Stimulated activated CD4-positive, alpha-beta T cell treated with anti-CD3 and anti-CD28 coated beads, Interleukin-4, amount 100 ng/mL, for 48 hours (primary cell): ENCODE measurements at regions not wholly inside any gene's neighbourhood (a gene's known extent, or its start where the extent isn't known, plus 50 kb on each side); places are given as distances from the start of the nearest gene placed in this dataset.
"Not testable (repeated sequence)": the region's sequence is repeated elsewhere in the genome, so short reads cannot be mapped to it uniquely, and the experiment has no call there.

Experiments used
- DNase-seq, 2 donors: peaks; one replicate each; pipeline ENCODE4 v3.0.0-alpha.2; 2020; ENCODE audit warnings: low read depth in 2 of 2

- DNase-seq, result no peak
These were observed 95.9 kb upstream of the PCSK1 start for GRCh38 chr5:96528826-96529474.

- no peak for DNase-seq
These were observed 96.5 kb upstream of the PCSK1 start for GRCh38 chr5:96529559-96529958.

GRCh38 chr5:96530901-96531300 lies 97.9 kb upstream of the PCSK1 start:
- DNase-seq, result no peak

- DNase-seq, result no peak
These were observed 100.3 kb upstream of the PCSK1 start for GRCh38 chr5:96533371-96533770.

GRCh38 chr5:96537386-96537785 lies 104.3 kb upstream of the PCSK1 start:
- DNase-seq, result no peak

- no peak for DNase-seq
These were observed 105.8 kb upstream of the PCSK1 start for GRCh38 chr5:96538808-96539250.

- no peak for DNase-seq
These were observed 113.1 kb upstream of the PCSK1 start for GRCh38 chr5:96546120-96546519.

GRCh38 chr5:96547486-96547885 lies 114.4 kb upstream of the PCSK1 start:
- DNase-seq, result no peak

- DNase-seq, result no peak
These were observed 113.3 kb upstream of the CAST start for GRCh38 chr5:96548905-96549304.

- not testable (repeated sequence) for DNase-seq
These were observed 101.3 kb upstream of the CAST start for GRCh38 chr5:96560857-96561256.

- DNase-seq, result no peak
These were observed 99.6 kb upstream of the CAST start for GRCh38 chr5:96562614-96563013.

GRCh38 chr5:96563816-96564215 lies 98.4 kb upstream of the CAST start:
- DNase-seq, result no peak

GRCh38 chr5:96565582-96566265 lies 96.5 kb upstream of the CAST start:
- DNase-seq, result no peak

GRCh38 chr5:96566833-96567587 lies 95.2 kb upstream of the CAST start:
- no peak for DNase-seq

GRCh38 chr5:96569332-96569731 lies 92.8 kb upstream of the CAST start:
- no peak for DNase-seq

GRCh38 chr5:96569770-96570169 lies 92.4 kb upstream of the CAST start:
- DNase-seq, result no peak

- DNase-seq, result no peak
These were observed 89.2 kb upstream of the CAST start for GRCh38 chr5:96572864-96573512.

- DNase-seq, result no peak
These were observed 88.7 kb upstream of the CAST start for GRCh38 chr5:96573513-96573894.

GRCh38 chr5:96576876-96577275 lies 85.3 kb upstream of the CAST start:
- DNase-seq, result no peak

GRCh38 chr5:96577909-96578308 lies 84.3 kb upstream of the CAST start:
- DNase-seq, result no peak

- no peak for DNase-seq
These were observed 82.5 kb upstream of the CAST start for GRCh38 chr5:96579711-96580110.

GRCh38 chr5:96582343-96582742 lies 79.8 kb upstream of the CAST start:
- no peak for DNase-seq
